Osteoblast (primary cell): ENCODE measurements at regions not wholly inside any gene's neighbourhood (a gene's known extent, or its start where the extent isn't known, plus 50 kb on each side); places are given as distances from the start of the nearest gene placed in this dataset.
A peak's percentile ranks its signal among the peaks of the same experiment; 100 is the strongest.

Source experiments
- DNase-seq: peaks from one replicate; pipeline ENCODE4 v3.0.0; 2011; ENCODE audit warnings: low spot score, mixed read lengths; ENCODE audit not compliant: insufficient read length; ENCODE audit errors: missing footprints
- H2AFZ ChIP-seq: 2 replicates; pipeline ENCODE4 v1.6.0; 2011; ENCODE audit warnings: mild to moderate bottlenecking, low read length
- H3K27ac ChIP-seq: 2 replicates; pipeline ENCODE4 v1.5.1; 2011; ENCODE audit warnings: mild to moderate bottlenecking, low read depth, low read length, moderate library complexity
- H3K27me3 ChIP-seq: 2 replicates; pipeline ENCODE4 v1.6.0; 2012; ENCODE audit warnings: mild to moderate bottlenecking, control low read depth, inconsistent platforms, low read length, moderate library complexity; ENCODE audit not compliant: insufficient read depth
- H3K36me3 ChIP-seq: 2 replicates; pipeline ENCODE4 v1.5.1; 2011; ENCODE audit warnings: mild to moderate bottlenecking, low read length, control low read depth, moderate library complexity; ENCODE audit not compliant: insufficient read depth
- H3K4me1 ChIP-seq: 2 replicates; pipeline ENCODE4 v1.5.1; 2011; ENCODE audit warnings: mild to moderate bottlenecking, low read length, control low read depth, moderate library complexity; ENCODE audit not compliant: insufficient read depth
- H3K4me2 ChIP-seq: 2 replicates; pipeline ENCODE4 v1.6.0; 2011; ENCODE audit warnings: mild to moderate bottlenecking, low read length; ENCODE audit not compliant: insufficient read depth
- H3K4me3 ChIP-seq: fragments of 200-600 bp; sonication (generic); 3 replicates; pipeline ENCODE4 v1.5.1; 2012; ENCODE audit warnings: mild to moderate bottlenecking, low read length, inconsistent platforms; ENCODE audit not compliant: insufficient read depth
- H3K79me2 ChIP-seq: 2 replicates; pipeline ENCODE4 v1.6.0; 2012; ENCODE audit warnings: mild to moderate bottlenecking, low read length, control low read depth, inconsistent platforms; ENCODE audit not compliant: insufficient read depth
- H3K9me3 ChIP-seq: 2 replicates; pipeline ENCODE4 v1.5.1; 2011; ENCODE audit warnings: low read depth, low read length, control low read depth
- H4K20me1 ChIP-seq: 2 replicates; pipeline ENCODE4 v1.6.0; 2012; ENCODE audit warnings: mild to moderate bottlenecking, low read length, control low read depth; ENCODE audit not compliant: insufficient read depth
- CTCF ChIP-seq: IDR thresholded peaks from 2 replicates; pipeline ENCODE4 v1.5.1; 2011; ENCODE audit warnings: mild to moderate bottlenecking, low read depth, low read length, moderate library complexity; ENCODE audit errors: extremely low read depth

GRCh38 chr6:146889303-146889702 is 290.5 kb downstream of the ADGB start:
- Histone ChIP-seq H3K9me3 (no peaks in the 10 kb centered on the region), H3K4me3 (no peak overlapping the region), H3K4me2 (no peak overlapping the region), H3K27me3 (no peaks in the 10 kb centered on the region), H3K36me3 (no peaks in the 10 kb centered on the region), H3K4me1 (peaks cover 17% of the 10 kb centered on the region), H2AFZ (no peak overlapping the region), H4K20me1 (no peaks in the 10 kb centered on the region), H3K27ac (no peak overlapping the region), H3K79me2 (no peaks in the 10 kb centered on the region)
- no peak for DNase-seq
- TF ChIP-seq CTCF: no peak

- Histone ChIP-seq H3K9me3 (no peaks in the 10 kb centered on the region), H2AFZ (no peak overlapping the region), H3K4me3 (no peak overlapping the region), H3K4me1 (peaks cover 17% of the 10 kb centered on the region), H3K36me3 (no peaks in the 10 kb centered on the region), H3K27me3 (no peaks in the 10 kb centered on the region), H3K27ac (no peak overlapping the region), H3K4me2 (no peak overlapping the region), H4K20me1 (no peaks in the 10 kb centered on the region), H3K79me2 (no peaks in the 10 kb centered on the region)
- no peak for TF ChIP-seq CTCF
- DNase-seq: no peak
Observed at GRCh38 chr6:146890172-146890571, 291.4 kb downstream of the ADGB start.

- no peaks in the 10 kb centered on the region for H3K9me3 ChIP-seq
- no peak overlapping the region for H3K27ac ChIP-seq
- peak; percentile 23 for TF ChIP-seq CTCF
- H4K20me1 ChIP-seq: no peaks in the 10 kb centered on the region
- H2AFZ ChIP-seq: no peak overlapping the region
- H3K27me3 ChIP-seq: no peaks in the 10 kb centered on the region
- no peaks in the 10 kb centered on the region for H3K36me3 ChIP-seq
- no peaks in the 10 kb centered on the region for H3K79me2 ChIP-seq
- DNase-seq: no peak
- H3K4me2 ChIP-seq: no peak overlapping the region
- peaks cover 17% of the 10 kb centered on the region for H3K4me1 ChIP-seq
- H3K4me3 ChIP-seq: no peak overlapping the region
Observed at GRCh38 chr6:146890644-146891434, 292.1 kb downstream of the ADGB start.

- H3K4me3 ChIP-seq: no peak overlapping the region
- no peak for TF ChIP-seq CTCF
- H3K4me1 ChIP-seq: peaks cover 17% of the 10 kb centered on the region
- H3K27me3 ChIP-seq: no peaks in the 10 kb centered on the region
- H3K27ac ChIP-seq: peak overlapping the region; percentile 19
- no peaks in the 10 kb centered on the region for H4K20me1 ChIP-seq
- no peak for DNase-seq
- H2AFZ ChIP-seq: no peak overlapping the region
- H3K36me3 ChIP-seq: no peaks in the 10 kb centered on the region
- no peaks in the 10 kb centered on the region for H3K79me2 ChIP-seq
- no peak overlapping the region for H3K4me2 ChIP-seq
- H3K9me3 ChIP-seq: no peaks in the 10 kb centered on the region
Observed at GRCh38 chr6:146891615-146892265, 293.0 kb downstream of the ADGB start.
